Motor neuron (in vitro differentiated cells): ENCODE measurements at regions not wholly inside any gene's neighbourhood (a gene's known extent, or its start where the extent isn't known, plus 50 kb on each side); places are given as distances from the start of the nearest gene placed in this dataset.
A peak's percentile ranks its signal among the peaks of the same experiment; 100 is the strongest.

Source experiments
- ATAC-seq, 8 experiments: fragments of 200-7000 bp; cut with Tn5 transposase; replicated peaks in 6 of 8; 2 replicates each; pipeline ENCODE4 v1.8.0; 2021; ENCODE audit warnings: mild to moderate bottlenecking in 8 of 8, moderate library complexity in 8 of 8
- H3K27ac ChIP-seq, 2 donors: fragments of 250-450 bp; sonication (Bioruptor Pico); 2 replicates each; pipeline ENCODE4 v1.9.0; 2021; ENCODE audit warnings: antibody characterized with exemption in 2 of 2, mild to moderate bottlenecking in 2 of 2, moderate library complexity in 1 of 2
- H3K4me1 ChIP-seq, 2 donors: fragments of 250-450 bp; sonication (Bioruptor Pico); replicated peaks in 1 of 2; 2 replicates each; pipeline ENCODE4 v1.6.1; 2021; ENCODE audit warnings: antibody characterized with exemption in 2 of 2, mild to moderate bottlenecking in 2 of 2, moderate library complexity in 1 of 2
- H3K4me3 ChIP-seq, 5 donors: fragments of 250-450 bp; sonication (Bioruptor Pico); 2 replicates each; pipeline ENCODE4 v1.9.0; 2021; ENCODE audit warnings: antibody characterized with exemption in 5 of 5, mild to moderate bottlenecking in 5 of 5, moderate library complexity in 4 of 5
- WGBS, 10 experiments: fragments of 450-650 bp; shearing (Covaris generic); methylation state at CpG; one replicate each; pipeline ENCODE4 v1.0.0; 2022; 5-methylcytosine and 5-hydroxymethylcytosine counted together
- in situ Hi-C, 9 experiments: fragments of 400-800 bp; cut with MboI; loops; one replicate each; pipeline ENCODE4 v1.15.0; 2021; ENCODE audit warnings: low sequenced_read_pairs in 9 of 9, low pct_unique_long_range_greater_than_20kb in 2 of 9; ENCODE audit not compliant: unreplicated experiment in 9 of 9

- peak in 5 of 8 experiments; percentile 20 to 74 (median 53) for ATAC-seq
- H3K4me3 ChIP-seq = no peak overlapping the region
- in situ Hi-C loops = no loop called here
Observed at GRCh38 chr7:21154614-21155013, 273.3 kb upstream of the SP4 start.

GRCh38 chr7:21159506-21159905 is 268.4 kb upstream of the SP4 start:
- peaks cover 0 to 3% of the 10 kb centered on the region in 2 donors for H3K4me1 ChIP-seq
- ATAC-seq = no peak
- no peak overlapping the region for H3K27ac ChIP-seq
- in situ Hi-C loops = no loop called here
- 0 to 100% (median 86%) methylated on average over 1 of the region's 1 CpG; no CpG with 5 or more reads in 3 of the 10 experiments for WGBS, 10 experiments
- H3K4me3 ChIP-seq = no peak overlapping the region

More at GRCh38 chr7:21154614-21155013, 273.3 kb upstream of the SP4 start:
- Histone ChIP-seq H3K27ac (no peak overlapping the region), H3K4me1 (peaks cover 8 to 11% of the 10 kb centered on the region in 2 donors)
- 0 to 100% (median 69%) methylated on average over 1 to 2 of the region's 2 CpGs; no CpG with 5 or more reads in 4 of the 10 experiments for WGBS, 10 experiments

GRCh38 chr7:21160401-21160800 is 267.5 kb upstream of the SP4 start:
- Histone ChIP-seq H3K4me1 (no peaks in the 10 kb centered on the region), H3K27ac (no peak overlapping the region), H3K4me3 (no peak overlapping the region)
- in situ Hi-C loops = no loop called here
- ATAC-seq = peak in 4 of 8 experiments; percentile 40 to 75 (median 60)
- 0 to 89% (median 69%) methylated on average over 1 to 5 of the region's 5 CpGs for WGBS, 10 experiments

- Histone ChIP-seq H3K27ac (no peak overlapping the region), H3K4me3 (no peak overlapping the region), H3K4me1 (peaks cover 16 to 17% of the 10 kb centered on the region in 2 donors)
- no peak for ATAC-seq
- 20 to 92% (median 65%) methylated on average over 1 to 2 of the region's 2 CpGs; no CpG with 5 or more reads in 6 of the 10 experiments for WGBS, 10 experiments
- in situ Hi-C loops = no loop called here
Observed at GRCh38 chr7:21167942-21168341, 259.9 kb upstream of the SP4 start.

GRCh38 chr7:21169667-21170580 is 258.0 kb upstream of the SP4 start:
- Histone ChIP-seq H3K4me3 (no peak overlapping the region), H3K27ac (no peak overlapping the region), H3K4me1 (peaks cover 17 to 24% of the 10 kb centered on the region in 2 donors)
- in situ Hi-C loops = no loop called here
- WGBS, 10 experiments = 1 to 39% (median 12%) methylated on average over 3 to 26 of the region's 30 CpGs
- ATAC-seq = peak in 5 of 8 experiments; percentile 34 to 53 (median 45)

GRCh38 chr7:21172800-21173199 is 255.1 kb upstream of the SP4 start:
- peak in 7 of 8 experiments; percentile 32 to 96 (median 90) for ATAC-seq
- in situ Hi-C loops = no loop called here
- 0 to 80% (median 30%) methylated on average over 1 to 6 of the region's 6 CpGs; no CpG with 5 or more reads in 4 of the 10 experiments for WGBS, 10 experiments

GRCh38 chr7:21173436-21173835 is 254.4 kb upstream of the SP4 start:
- 57 to 100% (median 86%) methylated on average over 1 of the region's 1 CpG; no CpG with 5 or more reads in 6 of the 10 experiments for WGBS, 10 experiments
- Histone ChIP-seq H3K27ac (no peak overlapping the region), H3K4me1 (peaks cover 17 to 24% of the 10 kb centered on the region in 2 donors), H3K4me3 (no peak overlapping the region)
- in situ Hi-C loops = no loop called here
- peak in 4 of 8 experiments; percentile 9 to 77 (median 32) for ATAC-seq

More at GRCh38 chr7:21172800-21173199, 255.1 kb upstream of the SP4 start:
- H3K27ac ChIP-seq = no peak overlapping the region
- no peak overlapping the region for H3K4me3 ChIP-seq
- peaks cover 17 to 24% of the 10 kb centered on the region in 2 donors for H3K4me1 ChIP-seq

- Histone ChIP-seq H3K4me1 (peaks cover 4 to 14% of the 10 kb centered on the region in 2 donors), H3K27ac (no peak overlapping the region), H3K4me3 (no peak overlapping the region)
- in situ Hi-C loops = no loop called here
- 0 to 71% (median 20%) methylated on average over 1 of the region's 1 CpG; no CpG with 5 or more reads in 5 of the 10 experiments for WGBS, 10 experiments
- ATAC-seq = no peak
Observed at GRCh38 chr7:21175714-21176113, 252.2 kb upstream of the SP4 start.

GRCh38 chr7:21184942-21185652 is 242.8 kb upstream of the SP4 start:
- peak overlapping the region in 1 of 2 donors; percentile 35 for H3K27ac ChIP-seq
- peaks cover 35 to 46% of the 10 kb centered on the region in 2 donors for H3K4me1 ChIP-seq
- in situ Hi-C loops = no loop called here
- 0 to 38% (median 13%) methylated on average over 2 to 6 of the region's 6 CpGs for WGBS, 10 experiments
- no peak overlapping the region for H3K4me3 ChIP-seq
- ATAC-seq = peak in 5 of 8 experiments; percentile 56 to 75 (median 63)

GRCh38 chr7:21185653-21186265 is 242.1 kb upstream of the SP4 start:
- 5 to 59% (median 33%) methylated on average over 2 to 6 of the region's 6 CpGs; no CpG with 5 or more reads in 1 of the 10 experiments for WGBS, 10 experiments
- ATAC-seq = peak in 7 of 8 experiments; percentile 42 to 79 (median 69)
- Histone ChIP-seq H3K4me1 (peaks cover 35 to 46% of the 10 kb centered on the region in 2 donors), H3K4me3 (no peak overlapping the region), H3K27ac (peak overlapping the region in 1 of 2 donors; percentile 20)
- in situ Hi-C loops = no loop called here

- 9 to 83% (median 68%) methylated on average over 3 to 7 of the region's 7 CpGs for WGBS, 10 experiments
Observed at GRCh38 chr7:21191321-21192073, 236.4 kb upstream of the SP4 start.

GRCh38 chr7:21192657-21193056 is 235.2 kb upstream of the SP4 start:
- H3K27ac ChIP-seq = no peak overlapping the region
- ATAC-seq = peak in 1 of 8 experiments; percentile 66
- H3K4me1 ChIP-seq = peaks cover 5 to 14% of the 10 kb centered on the region in 2 donors
- in situ Hi-C loops = no loop called here
- H3K4me3 ChIP-seq = no peak overlapping the region
- WGBS, 10 experiments = 0 to 100% (median 100%) methylated on average over 1 to 2 of the region's 2 CpGs; no CpG with 5 or more reads in 1 of the 10 experiments

More at GRCh38 chr7:21191321-21192073, 236.4 kb upstream of the SP4 start:
- H3K27ac ChIP-seq = no peak overlapping the region
- in situ Hi-C loops = no loop called here
- no peak overlapping the region for H3K4me3 ChIP-seq
- no peak for ATAC-seq
- peaks cover 13 to 22% of the 10 kb centered on the region in 2 donors for H3K4me1 ChIP-seq
